NCI-H1930 (cell line): ENCODE measurements at regions not wholly inside any gene's neighbourhood (a gene's known extent, or its start where the extent isn't known, plus 50 kb on each side); places are given as distances from the start of the nearest gene placed in this dataset.

ENCODE experiments used
- DNase-seq, 2 experiments: peaks; one replicate each; lab custom pipeline; 2025; lab: John Stamatoyannopoulos, UW

DNA sequence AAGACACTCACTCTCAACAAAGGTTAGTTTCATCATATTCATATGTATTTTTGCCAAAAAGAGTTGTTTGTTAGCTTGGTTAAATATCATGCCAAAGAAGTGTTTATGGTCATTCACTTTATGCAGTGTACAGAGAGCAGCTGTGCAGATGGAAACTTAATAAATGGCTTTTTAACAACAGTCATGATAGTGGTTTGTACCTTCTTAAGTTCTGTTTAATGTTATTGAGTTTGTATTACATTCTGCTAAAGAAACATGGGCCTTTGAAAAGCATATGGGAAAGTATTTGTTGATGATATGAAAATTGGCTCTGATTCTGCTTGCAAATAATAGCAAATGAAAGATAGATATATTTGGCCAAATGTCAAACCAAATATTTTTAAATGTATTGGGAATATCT, 607.3 kb downstream of the NCAM2 start:
- DNase-seq: no peak

DNA sequence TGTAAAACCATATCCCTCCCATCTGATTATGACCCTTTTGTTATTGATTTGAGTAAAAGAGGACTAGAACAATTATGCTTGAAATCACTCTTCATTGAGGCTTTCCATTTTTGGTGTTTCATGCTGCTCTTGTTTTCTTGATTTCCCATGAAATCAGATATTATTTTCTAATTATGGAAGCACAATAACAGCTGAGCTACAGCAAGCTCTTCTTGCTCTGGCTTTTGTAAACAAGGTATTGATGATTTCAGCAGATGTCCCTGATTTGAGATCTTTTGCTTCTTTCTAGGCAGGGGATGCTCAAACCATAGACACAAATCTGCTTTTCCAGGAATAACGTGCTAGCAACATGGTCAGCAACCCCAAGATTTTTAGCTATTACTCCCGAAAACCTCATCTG, 607.8 kb downstream of the NCAM2 start:
- DNase-seq: no peak

DNA sequence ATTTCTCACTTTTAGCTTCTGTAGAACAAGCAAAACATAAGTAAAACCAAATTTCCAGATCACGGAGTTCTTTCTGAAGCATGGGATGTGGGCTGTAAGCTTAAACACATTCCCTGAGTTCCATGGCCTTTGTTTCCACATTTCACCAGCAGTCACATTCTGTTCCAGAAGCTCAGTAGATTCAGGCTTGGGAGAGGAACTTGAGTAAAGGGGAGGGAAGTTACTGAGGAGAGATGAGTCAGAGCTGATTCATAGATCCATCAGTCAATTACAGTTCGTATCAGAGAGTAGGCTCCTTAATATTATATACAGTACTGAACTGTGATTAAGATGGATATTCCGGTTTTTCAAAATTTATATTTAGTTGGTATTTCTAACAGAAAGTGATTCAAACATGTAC, 614.3 kb downstream of the NCAM2 start:
- DNase-seq: no peak

DNA sequence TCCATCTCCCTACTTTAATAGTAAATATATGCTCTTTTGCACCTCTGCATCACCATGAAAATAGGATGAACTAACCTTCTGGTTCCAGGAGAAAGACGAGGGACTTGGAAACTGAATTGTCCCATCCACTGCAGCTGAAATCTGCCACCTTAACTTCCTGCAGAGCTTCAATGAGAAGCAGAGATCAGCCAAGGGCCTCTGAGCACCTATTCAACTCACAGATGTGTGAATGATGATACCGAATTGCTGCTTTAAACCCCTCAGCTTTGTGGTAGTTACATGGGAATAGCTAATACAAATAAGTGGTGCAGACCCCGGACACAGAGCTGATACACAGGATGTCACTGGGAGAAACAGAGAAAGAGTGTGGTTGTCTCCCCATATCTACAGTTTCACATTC, 616.8 kb downstream of the NCAM2 start:
- no peak for DNase-seq

DNA sequence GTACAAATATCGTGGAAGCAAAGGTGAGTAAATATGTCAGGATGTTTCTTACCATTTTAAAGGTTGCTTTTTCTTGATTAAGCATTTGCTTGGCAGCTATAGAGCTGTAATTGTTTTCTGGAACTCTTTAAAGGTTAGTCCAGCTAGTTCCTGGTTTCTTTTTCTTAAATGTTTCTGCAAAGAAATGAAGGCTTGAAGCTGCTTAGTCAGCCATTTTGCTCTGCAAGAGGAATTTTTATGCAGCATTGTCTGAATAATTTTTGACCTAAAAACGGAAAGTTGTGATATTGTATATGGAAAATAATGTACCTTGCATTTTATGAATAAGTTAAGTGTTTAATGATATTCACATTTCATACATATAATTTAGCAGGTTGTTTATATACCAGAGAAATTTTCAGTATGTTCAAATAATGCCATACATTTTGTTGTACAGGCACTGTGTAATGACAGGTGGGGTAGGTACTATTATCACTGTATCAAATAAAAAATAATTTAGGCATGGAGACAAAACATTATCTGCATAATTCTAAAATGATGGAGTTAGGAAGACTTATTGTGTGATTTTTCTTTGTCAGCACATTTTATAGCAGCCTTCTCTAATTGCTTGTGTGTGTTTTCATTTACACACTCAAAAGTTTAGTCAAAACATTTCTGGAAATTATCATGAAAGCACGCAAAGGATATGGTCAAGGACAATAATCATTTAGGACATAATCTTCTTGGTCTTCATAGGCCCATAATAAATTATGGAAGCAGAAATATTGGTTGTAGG, 624.4 kb downstream of the NCAM2 start:
- DNase-seq: no peak

DNA sequence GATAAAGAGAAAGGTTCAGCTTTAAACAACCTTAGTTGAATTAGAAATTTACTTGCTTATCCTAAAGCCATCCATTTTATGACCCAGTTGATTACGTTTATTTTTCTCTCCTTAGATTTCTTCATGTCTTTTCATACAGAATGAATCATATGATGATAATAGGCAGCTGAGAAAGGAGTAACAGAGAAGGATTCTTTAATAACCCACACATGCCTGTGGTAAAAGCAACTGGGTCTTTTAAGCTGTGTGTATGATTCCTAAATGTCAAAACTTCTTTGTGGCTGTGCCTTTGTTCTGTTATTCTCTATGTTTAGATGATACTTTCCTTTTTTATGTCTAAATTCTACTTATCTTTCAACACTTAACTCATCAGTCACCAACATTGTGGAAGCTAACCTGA, 626.5 kb downstream of the NCAM2 start:
- no peak for DNase-seq

DNA sequence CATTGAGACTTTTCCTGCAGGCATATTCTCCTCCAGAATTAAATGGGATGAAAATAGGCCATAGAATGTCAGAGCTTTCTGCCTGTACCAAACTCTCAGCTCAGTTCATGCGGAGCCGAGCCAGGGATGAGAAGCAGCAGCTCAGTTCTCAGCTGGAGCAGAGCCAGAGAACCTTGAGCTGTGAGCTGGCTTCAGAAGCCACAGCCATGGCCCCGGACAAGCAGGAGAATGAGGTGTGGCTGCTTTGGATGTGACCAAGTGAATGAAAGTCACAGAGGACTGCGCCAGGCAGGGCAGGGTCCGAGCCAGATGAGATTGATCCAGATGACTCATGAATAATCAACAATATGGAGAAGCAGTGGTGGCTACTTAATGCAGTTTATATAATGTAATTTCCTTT, 633.8 kb downstream of the NCAM2 start:
- DNase-seq: no peak

DNA sequence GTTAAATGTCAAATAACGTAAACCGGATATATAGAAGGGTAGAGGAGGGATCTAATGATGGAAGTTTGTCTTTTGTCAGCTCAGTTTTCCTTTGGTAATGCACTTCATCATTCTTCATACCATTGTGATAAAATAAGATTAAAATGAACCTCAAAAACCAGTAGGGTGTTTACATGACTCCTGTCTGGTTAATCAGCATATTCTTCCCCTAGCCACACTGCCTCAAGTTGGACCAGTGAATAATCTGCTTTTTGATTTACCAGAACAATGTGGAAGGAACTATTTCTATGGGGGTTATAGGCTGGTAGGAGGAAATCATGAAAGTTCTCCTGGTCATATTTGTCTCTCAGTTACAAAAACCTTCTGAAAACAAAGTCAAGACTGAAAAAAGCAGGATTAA, 634.7 kb downstream of the NCAM2 start:
- DNase-seq: no peak

DNA sequence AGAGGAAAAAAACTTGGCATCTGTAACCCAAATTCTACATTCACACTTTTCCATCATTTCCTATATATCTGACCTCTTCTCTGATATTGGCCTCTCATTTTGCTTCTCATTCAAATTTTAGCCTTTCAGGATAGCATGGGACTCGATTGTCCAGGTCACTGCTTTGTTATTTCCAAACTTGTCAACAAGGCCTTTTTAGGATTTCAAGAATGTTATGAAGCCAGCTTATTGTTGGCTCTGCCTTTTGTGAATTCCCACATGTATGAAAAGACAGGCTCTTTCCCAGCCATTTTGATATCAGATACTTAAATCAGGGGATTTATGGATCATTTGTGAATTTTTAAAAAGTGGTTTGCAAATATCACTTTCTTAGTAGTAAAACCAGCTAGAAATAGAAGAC, 663.5 kb downstream of the NCAM2 start:
- no peak for DNase-seq

DNA sequence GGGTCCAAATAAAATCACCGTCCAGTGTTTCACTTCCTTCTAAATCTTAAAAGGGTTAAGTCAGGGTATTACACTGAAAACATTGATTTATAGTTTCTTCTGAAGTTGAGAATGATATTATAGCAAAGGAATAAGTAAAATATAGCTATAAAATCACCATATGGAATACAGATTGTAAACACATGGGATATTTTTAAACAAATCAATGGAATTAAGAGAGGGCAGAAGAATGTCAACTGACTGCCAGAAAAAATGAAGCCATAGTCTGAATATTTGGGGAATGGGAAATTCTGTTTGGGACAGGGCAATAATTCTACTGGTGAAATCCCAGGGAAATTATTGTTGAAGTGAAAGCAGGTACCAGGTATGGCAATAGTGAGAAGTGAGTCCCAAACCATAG, 664.6 kb downstream of the NCAM2 start:
- DNase-seq: no peak

DNA sequence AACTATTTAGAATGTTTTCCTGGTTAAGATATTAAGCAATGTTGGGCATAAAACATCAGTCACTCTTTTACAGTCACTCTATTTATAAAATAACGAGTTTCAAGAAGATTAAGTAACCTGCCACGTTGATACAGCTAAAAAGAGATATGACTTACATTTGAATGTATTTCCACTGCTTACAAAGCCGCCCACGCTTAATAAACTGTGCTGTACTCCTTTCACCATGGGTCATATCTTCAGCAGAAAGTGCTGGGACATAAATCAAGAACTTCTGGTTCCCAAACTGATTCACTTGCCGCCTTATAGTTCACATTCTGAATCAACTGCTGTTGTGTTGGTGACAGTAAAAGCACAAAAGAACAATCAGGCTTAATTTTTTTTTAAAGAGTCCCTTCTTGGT, 666.7 kb downstream of the NCAM2 start:
- no peak for DNase-seq

DNA sequence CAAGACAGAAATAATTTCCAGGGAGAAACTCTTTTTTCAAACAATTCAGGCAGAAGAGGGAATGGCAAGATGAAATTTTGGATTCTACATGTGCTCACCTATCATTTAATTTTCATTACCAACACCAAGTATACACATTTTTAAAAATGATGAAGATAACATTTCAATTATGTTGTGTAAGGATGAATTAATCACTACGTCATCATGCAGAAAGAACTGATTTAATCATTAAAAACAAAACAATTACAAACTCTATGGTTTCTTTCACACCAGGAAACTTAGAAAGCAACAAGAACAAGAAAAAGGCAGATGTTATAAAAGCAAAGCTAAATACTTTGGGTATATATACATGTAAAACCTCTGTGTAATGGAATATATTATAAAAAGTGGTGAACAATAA, 668.5 kb downstream of the NCAM2 start:
- DNase-seq: no peak

DNA sequence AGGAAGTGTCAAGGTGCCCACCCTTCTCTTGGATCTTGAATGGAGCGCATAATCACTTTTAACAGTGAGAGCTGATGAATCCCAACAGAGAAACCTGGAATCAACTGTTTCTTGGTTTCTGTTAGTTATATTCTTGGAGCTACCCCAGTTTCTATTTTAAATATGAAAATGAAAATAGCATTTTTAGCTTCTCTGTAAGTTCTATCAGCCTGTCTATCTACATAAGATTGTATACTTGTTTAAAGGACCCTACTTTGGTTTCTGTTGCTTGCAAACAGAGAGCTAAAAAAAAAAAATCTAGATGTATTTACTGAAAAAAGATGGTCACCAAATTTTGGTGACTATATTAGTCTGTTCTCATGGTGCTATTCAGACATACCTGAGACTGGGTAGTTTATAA, 670.0 kb downstream of the NCAM2 start:
- no peak for DNase-seq

DNA sequence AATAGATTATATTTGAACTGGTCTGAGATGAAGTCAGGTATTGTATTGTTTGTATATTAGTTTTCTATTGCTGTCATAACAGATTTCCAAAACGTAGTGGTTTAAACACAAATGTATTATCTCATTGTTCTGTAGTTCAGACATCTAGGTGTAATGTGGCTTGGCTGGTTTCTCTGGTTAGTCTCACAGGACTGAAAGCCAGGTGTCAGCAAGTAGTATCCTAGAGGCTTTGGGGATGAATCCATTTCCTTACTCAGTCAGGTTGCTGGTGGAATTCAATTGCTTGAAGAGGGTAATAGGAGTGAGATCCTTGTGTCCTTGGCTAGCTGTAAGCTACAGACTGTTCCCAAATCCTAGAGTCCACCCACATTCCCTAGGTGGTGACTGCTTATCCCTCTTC, 675.8 kb downstream of the NCAM2 start:
- no peak for DNase-seq

DNA sequence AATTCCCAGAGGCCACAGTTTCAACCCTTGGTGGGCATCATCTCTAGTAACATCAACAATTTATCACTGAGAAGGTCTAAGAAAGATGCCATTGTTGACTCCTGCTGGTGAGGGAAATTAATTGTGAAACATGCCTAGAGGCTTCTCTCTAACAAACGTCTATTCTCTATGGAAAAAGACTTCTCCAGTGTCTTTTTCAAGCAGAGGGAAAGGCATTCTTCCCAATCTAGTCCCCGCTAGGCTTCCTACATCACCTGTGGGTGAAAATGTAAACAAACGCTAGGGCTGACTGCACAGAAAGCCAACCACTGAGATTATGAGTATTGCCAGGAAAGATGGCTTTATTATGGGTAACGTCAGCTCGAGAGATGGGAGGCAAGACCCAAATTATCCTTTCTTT, 677.4 kb downstream of the NCAM2 start:
- no peak for DNase-seq

DNA sequence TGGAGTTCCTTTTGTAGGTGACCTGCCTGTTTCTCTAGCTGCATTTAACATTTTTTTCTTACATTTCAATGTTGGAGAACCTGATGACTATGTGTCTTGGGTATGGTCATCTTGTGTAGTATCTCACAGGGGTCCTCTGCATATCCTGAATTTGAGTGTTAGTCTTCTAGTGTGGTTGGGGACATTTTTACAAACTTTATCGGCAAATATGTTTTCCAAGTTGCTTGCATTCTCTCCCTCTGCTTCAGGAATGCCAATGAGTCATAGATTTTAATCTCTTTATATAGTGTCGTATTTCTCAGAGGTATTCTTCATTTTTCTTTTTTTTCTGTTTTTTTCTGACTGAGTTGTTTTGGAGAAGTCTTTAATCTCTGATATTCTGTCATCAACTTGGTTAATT, 684.0 kb downstream of the NCAM2 start:
- no peak for DNase-seq

DNA sequence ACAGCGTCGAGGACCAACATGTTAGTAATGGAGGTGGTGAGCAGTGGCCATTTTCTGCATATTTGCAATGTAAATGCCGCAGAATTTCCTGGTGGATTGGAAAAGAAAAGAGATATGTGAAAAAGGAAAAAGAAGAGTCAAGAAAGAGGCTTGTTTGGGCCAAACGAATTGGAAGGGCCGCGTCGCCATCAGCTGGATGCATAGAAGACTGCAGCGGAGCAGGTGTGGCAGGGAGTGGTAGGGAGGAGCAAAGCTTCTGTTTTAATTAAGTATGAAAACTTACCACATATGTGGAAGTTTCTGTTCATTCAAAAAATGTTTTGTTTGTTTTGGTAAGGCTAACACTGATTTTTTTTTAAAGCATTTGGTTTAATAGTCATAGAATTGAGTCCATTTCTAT, 690.7 kb downstream of the NCAM2 start:
- DNase-seq: no peak

DNA sequence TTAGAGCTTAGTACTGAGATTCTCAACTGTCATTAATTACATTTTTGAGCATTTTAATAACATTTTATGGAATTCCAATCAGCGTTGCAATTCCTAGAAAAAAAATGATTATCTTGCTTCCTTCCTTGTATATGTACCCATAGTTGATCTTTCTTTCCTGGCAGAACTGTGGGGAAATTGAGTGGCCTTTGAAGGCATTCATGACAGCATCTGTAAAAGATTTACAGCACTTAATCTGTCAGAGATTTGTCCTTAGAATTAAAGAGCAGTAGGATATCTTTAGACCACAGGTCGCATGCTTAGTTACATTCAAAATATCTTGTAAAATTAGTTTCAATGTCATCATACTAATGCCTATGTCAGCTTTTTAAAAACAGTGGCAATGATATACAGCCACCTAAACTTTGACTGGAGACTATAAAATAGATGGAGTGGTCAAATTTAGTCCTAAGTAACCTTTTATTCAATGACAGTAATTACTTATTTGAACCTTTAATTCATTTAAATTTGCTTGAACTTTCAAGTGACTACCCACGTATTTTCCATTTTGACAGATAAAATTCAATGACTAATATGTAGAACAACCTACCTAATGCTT, 692.0 kb downstream of the NCAM2 start:
- no peak for DNase-seq

DNA sequence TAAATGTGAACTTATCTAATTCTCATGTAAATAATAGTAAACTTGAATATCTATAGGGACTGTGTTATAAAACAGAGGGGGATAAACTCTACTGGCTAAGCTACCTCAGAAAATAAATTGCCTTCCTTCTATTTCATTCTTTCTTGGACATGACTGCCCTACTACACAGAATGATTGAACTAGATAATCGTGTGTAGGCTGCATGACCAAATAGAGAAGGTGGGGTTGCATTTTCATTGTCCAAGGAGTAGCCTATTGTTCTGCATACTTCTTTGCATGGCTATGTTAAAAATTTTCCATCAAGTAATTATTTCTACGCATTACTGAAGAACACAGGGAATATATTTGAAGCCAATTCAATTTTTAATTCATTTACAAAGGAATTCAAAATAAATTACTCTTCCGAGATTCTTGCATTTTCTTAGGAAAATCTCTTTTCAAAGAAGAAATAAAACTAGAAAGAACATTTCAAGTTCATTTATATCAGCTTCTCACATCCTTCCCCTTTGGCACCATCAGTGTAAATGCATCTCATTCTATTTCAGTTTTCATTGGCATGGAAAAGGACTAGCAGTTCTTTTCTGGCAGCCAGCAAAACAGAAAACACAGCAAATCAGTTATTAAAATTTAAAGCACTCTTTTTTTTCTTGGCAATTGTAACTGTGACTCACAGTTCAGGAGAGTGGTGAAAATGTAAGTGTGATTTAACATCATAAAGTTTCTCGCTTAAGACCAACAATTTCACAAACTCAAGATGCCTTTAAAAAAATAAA, 714.7 kb downstream of the NCAM2 start:
- no peak for DNase-seq

DNA sequence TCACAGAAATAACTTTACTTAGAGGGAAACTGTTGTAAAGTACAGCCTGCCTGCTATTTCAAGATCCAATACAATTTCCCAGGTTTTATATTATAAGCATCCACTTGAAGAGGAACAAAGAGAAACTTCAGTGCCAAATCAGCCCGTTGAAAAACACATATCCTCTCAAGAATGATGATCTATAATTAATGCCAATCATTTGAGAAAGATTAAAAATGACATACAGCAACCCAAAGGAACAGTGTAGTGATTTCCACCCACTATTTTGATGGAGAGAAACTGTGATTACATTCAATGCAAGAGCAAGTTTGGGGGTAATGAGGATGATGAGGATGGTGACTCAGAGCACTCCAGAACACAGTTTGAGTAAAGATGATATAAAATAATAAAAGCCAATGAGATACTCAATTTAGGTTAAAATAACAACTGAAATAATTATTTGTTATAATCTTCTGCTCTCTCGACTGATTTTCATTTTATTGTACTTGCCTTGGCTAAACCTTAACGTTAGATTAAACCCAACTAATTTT, 715.5 kb downstream of the NCAM2 start:
- DNase-seq: no peak

DNA sequence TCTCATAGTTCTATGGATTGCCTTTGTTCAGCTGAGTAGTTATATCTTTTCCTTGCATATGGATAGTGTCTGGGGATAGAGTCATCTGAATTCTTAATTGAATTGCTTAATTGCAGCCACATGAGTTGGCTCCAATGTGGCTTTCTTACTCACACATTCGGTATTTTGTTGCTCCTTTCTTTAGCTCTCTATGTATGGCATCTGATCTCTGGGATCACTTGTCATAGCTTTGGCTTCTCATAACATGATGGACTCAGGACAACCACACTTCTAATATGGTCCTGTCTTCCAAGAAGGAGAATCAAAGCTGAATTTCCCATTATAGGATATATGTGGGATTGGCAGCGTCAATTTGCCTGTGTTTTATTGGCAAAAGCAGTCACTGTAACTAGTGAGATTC, 716.2 kb downstream of the NCAM2 start:
- DNase-seq: no peak

DNA sequence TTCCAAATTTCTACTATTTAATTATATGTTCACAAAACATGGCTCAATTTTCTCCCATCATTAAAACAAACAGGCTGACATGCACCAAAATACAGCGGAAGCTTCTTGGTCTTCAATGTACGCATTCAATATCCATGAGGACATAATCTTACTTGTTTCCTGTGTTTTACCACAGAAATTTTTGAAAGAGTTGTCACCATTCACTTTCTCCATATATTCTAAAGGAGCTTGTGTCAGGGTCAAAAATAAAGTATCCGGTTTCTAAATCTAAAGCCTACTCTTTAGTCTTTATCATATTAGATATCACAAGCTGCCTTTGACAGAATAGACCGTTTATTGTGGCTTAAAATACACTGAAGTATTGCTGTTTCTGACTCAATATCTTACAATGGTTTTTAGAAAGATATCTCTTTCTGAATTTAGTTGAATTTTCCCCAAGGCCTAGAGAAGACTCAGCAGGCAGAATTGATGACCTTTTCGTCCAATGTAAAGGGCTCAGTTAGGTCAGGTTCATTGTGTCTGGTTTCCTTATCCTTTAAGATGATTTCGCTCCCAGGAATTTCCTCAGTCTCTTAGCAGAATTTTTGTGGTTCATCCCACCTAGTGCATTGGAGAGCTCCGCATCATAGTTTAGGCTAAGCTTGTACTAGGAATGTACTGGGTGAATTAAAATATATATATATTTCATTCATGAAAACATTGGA, 717.2 kb downstream of the NCAM2 start:
- DNase-seq: no peak

DNA sequence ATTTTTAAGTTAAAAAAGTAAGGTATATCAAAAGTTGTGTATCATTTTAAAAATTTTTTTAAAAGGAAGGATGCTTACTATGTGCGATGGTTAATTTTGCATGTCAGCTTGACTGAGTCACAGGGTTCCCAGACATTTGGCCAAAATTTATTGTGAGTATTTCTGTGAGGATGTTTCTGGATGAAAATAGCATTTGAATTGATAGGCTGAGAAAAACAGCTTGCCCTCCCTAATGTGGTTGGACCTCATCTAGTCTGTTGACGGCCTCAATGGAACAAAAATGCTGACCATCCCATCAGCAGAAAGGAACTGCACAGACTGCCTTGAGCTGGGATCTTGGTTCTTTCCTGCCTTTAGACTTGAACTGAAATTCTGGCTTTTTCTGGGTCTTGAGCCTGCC, 724.5 kb downstream of the NCAM2 start:
- no peak for DNase-seq
